GM23248 (cell line): ENCODE measurements at regions not wholly inside any gene's neighbourhood (a gene's known extent, or its start where the extent isn't known, plus 50 kb on each side); places are given as distances from the start of the nearest gene placed in this dataset.

Source experiments
- EZH2 ChIP-seq: fragments of 200-600 bp; sonication (generic); IDR thresholded peaks from 2 replicates; pipeline ENCODE4 v1.6.1; 2018; ENCODE audit warnings: antibody characterized with exemption, mild to moderate bottlenecking; ENCODE audit not compliant: insufficient read depth, poor library complexity, severe bottlenecking
- EZH2phosphoT487 ChIP-seq: fragments of 200-600 bp; sonication (generic); IDR thresholded peaks from 2 replicates; pipeline ENCODE4 v1.6.1; 2018; ENCODE audit warnings: antibody characterized with exemption, moderate library complexity, mild to moderate bottlenecking, low read depth; ENCODE audit not compliant: insufficient read depth

DNA sequence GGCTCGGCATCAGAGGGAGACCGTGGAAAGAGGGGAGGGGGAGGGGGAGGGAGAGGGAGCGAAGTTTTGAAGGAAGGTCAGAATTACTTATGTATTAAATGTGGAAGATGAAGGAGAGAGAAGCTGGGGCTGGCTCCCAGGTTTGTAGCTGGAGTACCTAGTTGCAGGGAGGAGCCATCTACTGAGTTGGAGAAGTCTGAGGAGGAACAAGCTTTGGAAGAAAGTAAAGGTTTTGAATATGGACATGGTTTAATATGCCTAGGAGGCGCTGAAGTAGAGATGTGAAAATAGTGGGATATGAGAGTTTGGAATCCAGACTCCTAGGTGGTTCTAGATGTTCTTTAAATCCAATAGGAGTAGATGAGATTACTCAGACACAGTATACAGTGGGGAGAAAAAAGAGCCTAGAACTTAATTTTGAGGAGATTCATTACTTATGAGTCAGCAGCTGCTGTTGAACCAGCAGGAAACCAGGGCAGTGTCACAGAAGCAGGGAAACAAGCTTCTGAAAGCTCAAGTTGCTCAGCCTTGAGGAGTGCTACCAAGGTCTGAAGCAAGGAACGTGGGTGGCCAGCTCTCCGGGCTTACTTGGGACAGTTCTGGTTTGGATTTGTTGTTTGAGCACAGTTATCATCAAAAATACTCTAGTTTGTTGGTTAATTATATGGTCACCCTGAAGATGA is 149.3 kb downstream of the UTRN start:
- TF ChIP-seq EZH2: no peak
- TF ChIP-seq EZH2phosphoT487: no peak
